ENCODE measurements at regions not wholly inside any gene's neighbourhood (a gene's known extent, or its start where the extent isn't known, plus 50 kb on each side); places are given as distances from the start of the nearest gene placed in this dataset.

- H3K9me3 ChIP-seq (ENCODE audit: control extremely low read depth in 1 of 5, control insufficient read depth in 4 of 5, insufficient read depth in 2 of 5, low read depth in 1 of 5, low read length in 4 of 5), result no peaks in the 10 kb centered on the region
- CTCF ChIA-PET, result no interaction called here
- POLR2A ChIA-PET, result no interaction called here
- no peaks in the 10 kb centered on the region for H3K4me1 ChIP-seq (ENCODE audit: control extremely low read depth in 1 of 4, control insufficient read depth in 4 of 4, insufficient read depth in 4 of 4, low read length in 3 of 4)
- H3K27ac ChIP-seq (ENCODE audit: insufficient read depth in 1 of 2, low read depth in 1 of 2, low read length in 2 of 2, poor library complexity in 1 of 2, severe bottlenecking in 2 of 2), result no peak overlapping the region
- no peaks in the 10 kb centered on the region for H3K27me3 ChIP-seq (replicated peaks in 2 of 5; ENCODE audit: control insufficient read depth in 4 of 5, insufficient read depth in 5 of 5, low read length in 4 of 5)
- DNase-seq, result no peak
- H3K36me3 ChIP-seq (ENCODE audit: control insufficient read depth in 4 of 4, insufficient read depth in 4 of 4, low read length in 3 of 4), result no peaks in the 10 kb centered on the region
- 54% methylated on average over 4 of the region's 4 CpGs for WGBS (ENCODE audit: insufficient coverage)
- H3K4me3 ChIP-seq (ENCODE audit: control insufficient read depth in 1 of 7, extremely low read depth in 1 of 7, insufficient read depth in 4 of 7, low read depth in 2 of 7, low read length in 6 of 7), result no peak overlapping the region
These were observed 87.8 kb upstream of the HS3ST5 start for GRCh38 chr6:114430534-114431124.

- no peaks in the 10 kb centered on the region for H3K4me1 ChIP-seq (ENCODE audit: control extremely low read depth in 1 of 4, control insufficient read depth in 4 of 4, insufficient read depth in 4 of 4, low read length in 3 of 4)
- ChIA-PET POLR2A (no interaction called here), CTCF (no interaction called here)
- WGBS (ENCODE audit: insufficient coverage), result no CpG with 5 or more reads among the region's 2 CpGs
- no peaks in the 10 kb centered on the region for H3K27me3 ChIP-seq (replicated peaks in 2 of 5; ENCODE audit: control insufficient read depth in 4 of 5, insufficient read depth in 5 of 5, low read length in 4 of 5)
- DNase-seq, result no peak
- no peak overlapping the region for H3K4me3 ChIP-seq (ENCODE audit: control insufficient read depth in 1 of 7, extremely low read depth in 1 of 7, insufficient read depth in 4 of 7, low read depth in 2 of 7, low read length in 6 of 7)
- no peak overlapping the region for H3K27ac ChIP-seq (ENCODE audit: insufficient read depth in 1 of 2, low read depth in 1 of 2, low read length in 2 of 2, poor library complexity in 1 of 2, severe bottlenecking in 2 of 2)
- H3K36me3 ChIP-seq (ENCODE audit: control insufficient read depth in 4 of 4, insufficient read depth in 4 of 4, low read length in 3 of 4), result no peaks in the 10 kb centered on the region
- no peaks in the 10 kb centered on the region for H3K9me3 ChIP-seq (ENCODE audit: control extremely low read depth in 1 of 5, control insufficient read depth in 4 of 5, insufficient read depth in 2 of 5, low read depth in 1 of 5, low read length in 4 of 5)
These were observed 85.5 kb upstream of the HS3ST5 start for GRCh38 chr6:114428341-114428740.

- CTCF ChIA-PET, result no interaction called here
- Histone ChIP-seq H3K27ac (ENCODE audit: insufficient read depth in 1 of 2, low read depth in 1 of 2, low read length in 2 of 2, poor library complexity in 1 of 2, severe bottlenecking in 2 of 2) (no peak overlapping the region), H3K4me1 (ENCODE audit: control extremely low read depth in 1 of 4, control insufficient read depth in 4 of 4, insufficient read depth in 4 of 4, low read length in 3 of 4) (no peaks in the 10 kb centered on the region), H3K36me3 (ENCODE audit: control insufficient read depth in 4 of 4, insufficient read depth in 4 of 4, low read length in 3 of 4) (no peaks in the 10 kb centered on the region), H3K4me3 (ENCODE audit: control insufficient read depth in 1 of 7, extremely low read depth in 1 of 7, insufficient read depth in 4 of 7, low read depth in 2 of 7, low read length in 6 of 7) (no peak overlapping the region), H3K9me3 (ENCODE audit: control extremely low read depth in 1 of 5, control insufficient read depth in 4 of 5, insufficient read depth in 2 of 5, low read depth in 1 of 5, low read length in 4 of 5) (no peaks in the 10 kb centered on the region), H3K27me3 (replicated peaks in 2 of 5; ENCODE audit: control insufficient read depth in 4 of 5, insufficient read depth in 5 of 5, low read length in 4 of 5) (no peaks in the 10 kb centered on the region)
- no peak for DNase-seq
- POLR2A ChIA-PET, result no interaction called here
These were observed 78.4 kb upstream of the HS3ST5 start for GRCh38 chr6:114421199-114421598.

GRCh38 chr6:114419175-114419574 is 76.4 kb upstream of the HS3ST5 start:
- H3K4me3 ChIP-seq (ENCODE audit: control insufficient read depth in 1 of 7, extremely low read depth in 1 of 7, insufficient read depth in 4 of 7, low read depth in 2 of 7, low read length in 6 of 7), result no peak overlapping the region
- POLR2A ChIA-PET, result no interaction called here
- WGBS (ENCODE audit: insufficient coverage), result 46% methylated on average over 1 of the region's 2 CpGs

GRCh38 chr6:114418304-114418972 is 75.6 kb upstream of the HS3ST5 start:
- no peaks in the 10 kb centered on the region for H3K9me3 ChIP-seq (ENCODE audit: control extremely low read depth in 1 of 5, control insufficient read depth in 4 of 5, insufficient read depth in 2 of 5, low read depth in 1 of 5, low read length in 4 of 5)
- 88% methylated on average over 4 of the region's 5 CpGs for WGBS (ENCODE audit: insufficient coverage)
- H3K4me3 ChIP-seq (ENCODE audit: control insufficient read depth in 1 of 7, extremely low read depth in 1 of 7, insufficient read depth in 4 of 7, low read depth in 2 of 7, low read length in 6 of 7), result no peak overlapping the region
- CTCF ChIA-PET, result no interaction called here
- H3K4me1 ChIP-seq (ENCODE audit: control extremely low read depth in 1 of 4, control insufficient read depth in 4 of 4, insufficient read depth in 4 of 4, low read length in 3 of 4), result no peaks in the 10 kb centered on the region
- no peak overlapping the region for H3K27ac ChIP-seq (ENCODE audit: insufficient read depth in 1 of 2, low read depth in 1 of 2, low read length in 2 of 2, poor library complexity in 1 of 2, severe bottlenecking in 2 of 2)
- POLR2A ChIA-PET, result no interaction called here
- DNase-seq, result no peak
- no peaks in the 10 kb centered on the region for H3K27me3 ChIP-seq (replicated peaks in 2 of 5; ENCODE audit: control insufficient read depth in 4 of 5, insufficient read depth in 5 of 5, low read length in 4 of 5)
- no peaks in the 10 kb centered on the region for H3K36me3 ChIP-seq (ENCODE audit: control insufficient read depth in 4 of 4, insufficient read depth in 4 of 4, low read length in 3 of 4)

More at GRCh38 chr6:114419175-114419574, 76.4 kb upstream of the HS3ST5 start:
- no peak for DNase-seq
- Histone ChIP-seq H3K27me3 (replicated peaks in 2 of 5; ENCODE audit: control insufficient read depth in 4 of 5, insufficient read depth in 5 of 5, low read length in 4 of 5) (no peaks in the 10 kb centered on the region), H3K27ac (ENCODE audit: insufficient read depth in 1 of 2, low read depth in 1 of 2, low read length in 2 of 2, poor library complexity in 1 of 2, severe bottlenecking in 2 of 2) (no peak overlapping the region), H3K36me3 (ENCODE audit: control insufficient read depth in 4 of 4, insufficient read depth in 4 of 4, low read length in 3 of 4) (no peaks in the 10 kb centered on the region), H3K4me1 (ENCODE audit: control extremely low read depth in 1 of 4, control insufficient read depth in 4 of 4, insufficient read depth in 4 of 4, low read length in 3 of 4) (no peaks in the 10 kb centered on the region), H3K9me3 (ENCODE audit: control extremely low read depth in 1 of 5, control insufficient read depth in 4 of 5, insufficient read depth in 2 of 5, low read depth in 1 of 5, low read length in 4 of 5) (no peaks in the 10 kb centered on the region)
- CTCF ChIA-PET, result no interaction called here

- Histone ChIP-seq H3K4me3 (ENCODE audit: control insufficient read depth in 1 of 7, extremely low read depth in 1 of 7, insufficient read depth in 4 of 7, low read depth in 2 of 7, low read length in 6 of 7) (no peak overlapping the region), H3K36me3 (ENCODE audit: control insufficient read depth in 4 of 4, insufficient read depth in 4 of 4, low read length in 3 of 4) (no peaks in the 10 kb centered on the region), H3K9me3 (ENCODE audit: control extremely low read depth in 1 of 5, control insufficient read depth in 4 of 5, insufficient read depth in 2 of 5, low read depth in 1 of 5, low read length in 4 of 5) (no peaks in the 10 kb centered on the region), H3K27me3 (replicated peaks in 2 of 5; ENCODE audit: control insufficient read depth in 4 of 5, insufficient read depth in 5 of 5, low read length in 4 of 5) (no peaks in the 10 kb centered on the region), H3K27ac (ENCODE audit: insufficient read depth in 1 of 2, low read depth in 1 of 2, low read length in 2 of 2, poor library complexity in 1 of 2, severe bottlenecking in 2 of 2) (no peak overlapping the region), H3K4me1 (ENCODE audit: control extremely low read depth in 1 of 4, control insufficient read depth in 4 of 4, insufficient read depth in 4 of 4, low read length in 3 of 4) (no peaks in the 10 kb centered on the region)
- 98% methylated on average over 3 of the region's 6 CpGs for WGBS (ENCODE audit: insufficient coverage)
- ChIA-PET POLR2A (no interaction called here), CTCF (no interaction called here)
- no peak for DNase-seq
These were observed 64.7 kb upstream of the HS3ST5 start for GRCh38 chr6:114407426-114408035.

- CTCF ChIA-PET, result no interaction called here
- WGBS (ENCODE audit: insufficient coverage), result no CpG with 5 or more reads among the region's 1 CpG
- Histone ChIP-seq H3K36me3 (ENCODE audit: control insufficient read depth in 4 of 4, insufficient read depth in 4 of 4, low read length in 3 of 4) (no peaks in the 10 kb centered on the region), H3K27me3 (replicated peaks in 2 of 5; ENCODE audit: control insufficient read depth in 4 of 5, insufficient read depth in 5 of 5, low read length in 4 of 5) (no peaks in the 10 kb centered on the region), H3K9me3 (ENCODE audit: control extremely low read depth in 1 of 5, control insufficient read depth in 4 of 5, insufficient read depth in 2 of 5, low read depth in 1 of 5, low read length in 4 of 5) (no peaks in the 10 kb centered on the region), H3K4me3 (ENCODE audit: control insufficient read depth in 1 of 7, extremely low read depth in 1 of 7, insufficient read depth in 4 of 7, low read depth in 2 of 7, low read length in 6 of 7) (no peak overlapping the region), H3K4me1 (ENCODE audit: control extremely low read depth in 1 of 4, control insufficient read depth in 4 of 4, insufficient read depth in 4 of 4, low read length in 3 of 4) (no peaks in the 10 kb centered on the region), H3K27ac (ENCODE audit: insufficient read depth in 1 of 2, low read depth in 1 of 2, low read length in 2 of 2, poor library complexity in 1 of 2, severe bottlenecking in 2 of 2) (no peak overlapping the region)
- POLR2A ChIA-PET, result no interaction called here
- no peak for DNase-seq
These were observed 61.6 kb upstream of the HS3ST5 start for GRCh38 chr6:114404339-114404955.
